DOHH2 (cell line): ENCODE measurements at regions not wholly inside any gene's neighbourhood (a gene's known extent, or its start where the extent isn't known, plus 50 kb on each side); places are given as distances from the start of the nearest gene placed in this dataset.

ENCODE experiments used
- EZH2phosphoT487 ChIP-seq: fragments of 200-600 bp; sonication (generic); IDR thresholded peaks from 2 replicates; pipeline ENCODE4 v1.6.1; 2017; ENCODE audit warnings: borderline replicate concordance, mild to moderate bottlenecking, antibody characterized with exemption, low read length, moderate library complexity, mixed read lengths
- TF ChIP-seq, protein P1 (sequence below): fragments of 200-600 bp; sonication (generic); IDR thresholded peaks from one replicate; pipeline ENCODE4 v1.5.1; 2014; ENCODE audit warnings: antibody characterized with exemption, mild to moderate bottlenecking, low read depth, low read length; ENCODE audit not compliant: poor library complexity, severe bottlenecking

GRCh38 chr4:129428454-129428853, 332.5 kb downstream of the C4orf33 start:
- TF ChIP-seq, protein P1, sequence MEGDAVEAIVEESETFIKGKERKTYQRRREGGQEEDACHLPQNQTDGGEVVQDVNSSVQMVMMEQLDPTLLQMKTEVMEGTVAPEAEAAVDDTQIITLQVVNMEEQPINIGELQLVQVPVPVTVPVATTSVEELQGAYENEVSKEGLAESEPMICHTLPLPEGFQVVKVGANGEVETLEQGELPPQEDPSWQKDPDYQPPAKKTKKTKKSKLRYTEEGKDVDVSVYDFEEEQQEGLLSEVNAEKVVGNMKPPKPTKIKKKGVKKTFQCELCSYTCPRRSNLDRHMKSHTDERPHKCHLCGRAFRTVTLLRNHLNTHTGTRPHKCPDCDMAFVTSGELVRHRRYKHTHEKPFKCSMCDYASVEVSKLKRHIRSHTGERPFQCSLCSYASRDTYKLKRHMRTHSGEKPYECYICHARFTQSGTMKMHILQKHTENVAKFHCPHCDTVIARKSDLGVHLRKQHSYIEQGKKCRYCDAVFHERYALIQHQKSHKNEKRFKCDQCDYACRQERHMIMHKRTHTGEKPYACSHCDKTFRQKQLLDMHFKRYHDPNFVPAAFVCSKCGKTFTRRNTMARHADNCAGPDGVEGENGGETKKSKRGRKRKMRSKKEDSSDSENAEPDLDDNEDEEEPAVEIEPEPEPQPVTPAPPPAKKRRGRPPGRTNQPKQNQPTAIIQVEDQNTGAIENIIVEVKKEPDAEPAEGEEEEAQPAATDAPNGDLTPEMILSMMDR, result no peak
- TF ChIP-seq EZH2phosphoT487, result no peak
